Subcutaneous abdominal adipose tissue (tissue), 5 donors: ENCODE measurements at regions not wholly inside any gene's neighbourhood (a gene's known extent, or its start where the extent isn't known, plus 50 kb on each side); places are given as distances from the start of the nearest gene placed in this dataset.

Experiments
- H3K27ac ChIP-seq: one replicate; pipeline ENCODE4 v1.7.0; 2013; ENCODE audit warnings: low read depth, mild to moderate bottlenecking, inconsistent platforms, low read length, moderate library complexity
- H3K27me3 ChIP-seq, 5 donors: one replicate each; pipeline ENCODE4 v1.7.0; 2013; ENCODE audit warnings: low read length in 5 of 5, inconsistent platforms in 1 of 5; ENCODE audit not compliant: control insufficient read depth in 5 of 5, insufficient read depth in 4 of 5
- H3K36me3 ChIP-seq, 5 donors: one replicate each; pipeline ENCODE4 v1.7.0; 2013; ENCODE audit warnings: low read length in 5 of 5; ENCODE audit not compliant: control insufficient read depth in 5 of 5, insufficient read depth in 5 of 5
- H3K4me1 ChIP-seq, 5 donors: one replicate each; pipeline ENCODE4 v1.7.0; 2013; ENCODE audit warnings: low read length in 5 of 5, mild to moderate bottlenecking in 3 of 5, moderate library complexity in 1 of 5; ENCODE audit not compliant: control insufficient read depth in 5 of 5, insufficient read depth in 5 of 5
- H3K4me3 ChIP-seq, 5 donors: one replicate each; pipeline ENCODE4 v1.7.0; 2013; ENCODE audit warnings: low read length in 5 of 5, low read depth in 1 of 5
- H3K9ac ChIP-seq, 5 donors: one replicate each; pipeline ENCODE4 v1.7.0; 2013; ENCODE audit warnings: low read length in 5 of 5, mild to moderate bottlenecking in 4 of 5, moderate library complexity in 3 of 5
- H3K9me3 ChIP-seq, 5 donors: one replicate each; pipeline ENCODE4 v1.7.0; 2013; ENCODE audit warnings: low read length in 5 of 5; ENCODE audit not compliant: control insufficient read depth in 5 of 5
- donor health status: healthy.
- donor health status: healthy.
- donor health status: healthy.
- donor health status: healthy.
- donor health status: healthy.

DNA sequence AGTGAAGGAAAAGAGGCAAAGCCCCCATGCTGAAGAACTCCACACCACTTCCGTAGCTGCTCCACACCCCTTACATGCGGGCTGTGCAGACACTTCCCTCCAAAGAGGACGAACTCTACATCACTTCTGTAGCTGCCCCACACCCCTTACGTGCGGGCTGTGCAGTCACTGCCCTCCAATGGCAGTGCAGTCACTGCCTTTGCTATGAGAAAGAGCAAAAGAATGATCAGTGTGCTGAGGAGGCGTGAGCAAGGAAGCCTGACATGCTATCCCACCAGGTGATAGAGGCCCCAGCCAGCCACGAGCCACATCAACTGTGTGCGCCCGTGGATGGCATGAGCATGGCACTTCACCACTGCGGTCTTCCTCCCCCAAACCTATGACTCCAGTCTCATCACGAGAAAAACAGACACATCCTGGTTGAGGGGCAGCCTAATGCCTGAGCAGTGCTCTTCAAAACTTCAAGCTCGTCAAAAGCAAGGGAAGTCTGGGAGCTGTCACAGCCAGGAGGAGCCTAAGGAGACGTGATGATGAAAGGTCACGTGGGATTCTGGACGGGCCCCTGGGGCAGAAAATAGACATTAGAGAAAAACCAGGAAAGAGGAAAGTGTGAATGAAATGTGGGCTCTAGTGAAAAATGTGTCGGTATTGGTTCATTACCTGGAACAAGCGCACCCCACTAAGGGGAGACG, 60.8 kb upstream of the C14orf180 start:
- no peaks in the 10 kb centered on the region for H3K36me3 ChIP-seq
- H3K4me3 ChIP-seq, result no peak overlapping the region
- H3K27me3 ChIP-seq, result peaks cover 0 to 9% (median 0%) of the 10 kb centered on the region in 5 donors
- H3K9me3 ChIP-seq, result peaks cover 2 to 19% (median 18%) of the 10 kb centered on the region in 5 donors
- no peak overlapping the region for H3K27ac ChIP-seq
- H3K9ac ChIP-seq, result no peak overlapping the region
- no peaks in the 10 kb centered on the region for H3K4me1 ChIP-seq

- Histone ChIP-seq H3K27me3 (peaks cover 0 to 9% (median 0%) of the 10 kb centered on the region in 5 donors), H3K4me3 (no peak overlapping the region), H3K27ac (no peak overlapping the region), H3K9me3 (peaks cover 2 to 21% (median 18%) of the 10 kb centered on the region in 5 donors), H3K36me3 (no peaks in the 10 kb centered on the region), H3K9ac (no peak overlapping the region), H3K4me1 (no peaks in the 10 kb centered on the region)
Measured at GRCh38 chr14:104519721-104520120, 59.8 kb upstream of the C14orf180 start.

DNA sequence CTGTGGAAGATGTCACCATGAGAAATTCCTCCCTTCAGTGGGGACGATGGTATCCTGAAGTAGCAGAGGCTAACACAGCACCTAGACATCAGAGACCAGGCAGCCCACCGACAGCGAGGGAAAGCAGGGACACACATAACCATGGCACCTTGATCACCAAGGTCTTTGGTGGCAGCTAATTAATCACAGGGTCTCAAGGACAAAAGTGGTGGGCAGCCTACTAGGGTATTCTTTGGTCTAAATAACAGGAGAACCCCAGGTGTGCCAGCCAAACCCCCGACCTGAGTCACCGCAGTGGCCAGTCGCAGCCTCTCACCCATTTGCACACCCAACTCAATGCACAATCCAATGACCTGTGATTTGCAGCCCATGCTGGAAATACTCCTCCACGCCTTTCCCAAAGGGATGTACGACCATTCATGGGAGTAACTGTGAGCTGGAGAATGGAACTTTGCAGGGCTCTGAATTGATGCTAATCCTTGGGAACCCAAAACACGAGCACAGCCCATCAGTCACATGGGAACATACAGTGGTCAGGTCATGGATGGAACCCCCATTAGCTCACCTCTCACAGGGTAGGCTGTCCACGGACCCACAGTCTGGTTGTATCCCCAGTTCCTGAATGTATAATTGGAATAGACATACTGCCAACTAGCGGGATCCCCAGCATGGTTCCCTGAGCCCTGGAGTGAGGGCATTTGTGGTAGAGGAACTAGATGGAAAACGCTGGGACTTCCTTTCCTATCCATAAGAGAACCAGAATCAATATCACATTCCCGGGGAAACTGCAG, 58.7 kb upstream of the C14orf180 start:
- H3K36me3 ChIP-seq, result no peaks in the 10 kb centered on the region
- peaks cover 2 to 21% (median 19%) of the 10 kb centered on the region in 5 donors for H3K9me3 ChIP-seq
- peaks cover 0 to 8% (median 0%) of the 10 kb centered on the region in 5 donors for H3K27me3 ChIP-seq
- H3K4me1 ChIP-seq, result no peaks in the 10 kb centered on the region
- H3K9ac ChIP-seq, result no peak overlapping the region
- H3K27ac ChIP-seq, result no peak overlapping the region
- no peak overlapping the region for H3K4me3 ChIP-seq

GRCh38 chr14:104521816-104522745, 57.5 kb upstream of the C14orf180 start:
- Histone ChIP-seq H3K4me1 (peaks cover 0 to 3% (median 0%) of the 10 kb centered on the region in 5 donors), H3K36me3 (no peaks in the 10 kb centered on the region), H3K9ac (no peak overlapping the region), H3K9me3 (peaks cover 0 to 12% (median 9%) of the 10 kb centered on the region in 5 donors), H3K27me3 (peaks cover 0 to 5% (median 0%) of the 10 kb centered on the region in 5 donors), H3K4me3 (no peak overlapping the region), H3K27ac (no peak overlapping the region)

DNA sequence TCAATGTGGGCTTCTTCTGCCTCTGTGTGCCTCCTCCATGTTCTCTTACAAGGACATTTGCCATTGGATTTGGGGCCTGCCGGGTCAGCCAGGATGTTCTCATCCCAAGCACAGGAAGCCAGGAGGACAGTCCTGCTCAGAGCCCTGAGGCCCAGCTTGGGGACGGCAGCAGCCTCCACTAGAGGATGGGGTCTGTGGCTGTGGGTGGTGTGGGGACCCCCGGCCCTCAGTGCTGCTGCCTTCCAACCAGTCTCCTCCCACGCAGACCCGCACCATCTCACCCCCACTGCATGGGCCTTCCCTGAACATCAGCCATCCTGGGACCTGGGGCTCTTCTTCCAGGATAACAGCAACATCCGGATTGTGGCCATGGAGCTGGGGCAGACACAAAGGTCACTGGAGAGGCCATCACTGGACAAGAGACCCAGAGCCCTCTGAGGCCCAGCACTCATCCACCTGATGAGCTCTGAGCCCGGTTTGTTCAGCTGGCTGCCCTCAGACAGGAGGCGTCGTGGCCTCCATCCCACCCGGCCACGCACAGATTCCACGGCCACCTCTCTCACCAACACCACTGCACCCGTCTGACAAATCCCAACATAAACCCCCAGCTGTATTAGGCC, 56.5 kb upstream of the C14orf180 start:
- Histone ChIP-seq H3K36me3 (no peaks in the 10 kb centered on the region), H3K4me3 (no peak overlapping the region), H3K9ac (no peak overlapping the region), H3K4me1 (peaks cover 0 to 3% (median 0%) of the 10 kb centered on the region in 5 donors), H3K27ac (no peak overlapping the region), H3K27me3 (no peaks in the 10 kb centered on the region), H3K9me3 (peaks cover 0 to 11% (median 9%) of the 10 kb centered on the region in 5 donors)

DNA sequence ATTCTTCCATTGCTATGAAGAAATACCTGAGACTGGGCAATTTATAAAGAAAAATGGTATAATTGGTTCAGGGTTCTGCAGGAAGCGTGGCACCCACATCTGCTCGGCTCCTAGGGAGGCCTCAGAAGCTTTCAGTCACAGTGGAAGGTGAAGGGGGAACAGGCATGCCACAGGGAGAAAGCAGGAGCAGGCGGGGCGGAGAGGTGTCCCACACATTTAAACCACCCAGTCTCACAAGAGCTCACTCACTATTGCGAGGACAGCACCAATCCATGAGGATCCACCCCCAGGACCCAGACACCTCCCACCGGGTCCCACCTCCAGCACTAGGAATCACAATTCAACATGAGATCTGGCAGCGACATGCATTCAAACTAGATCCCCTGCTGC, 56.0 kb upstream of the C14orf180 start:
- Histone ChIP-seq H3K4me1 (peaks cover 0 to 3% (median 0%) of the 10 kb centered on the region in 5 donors), H3K9ac (no peak overlapping the region), H3K9me3 (peaks cover 0 to 16% (median 11%) of the 10 kb centered on the region in 5 donors), H3K36me3 (no peaks in the 10 kb centered on the region), H3K4me3 (no peak overlapping the region), H3K27me3 (no peaks in the 10 kb centered on the region), H3K27ac (no peak overlapping the region)

DNA sequence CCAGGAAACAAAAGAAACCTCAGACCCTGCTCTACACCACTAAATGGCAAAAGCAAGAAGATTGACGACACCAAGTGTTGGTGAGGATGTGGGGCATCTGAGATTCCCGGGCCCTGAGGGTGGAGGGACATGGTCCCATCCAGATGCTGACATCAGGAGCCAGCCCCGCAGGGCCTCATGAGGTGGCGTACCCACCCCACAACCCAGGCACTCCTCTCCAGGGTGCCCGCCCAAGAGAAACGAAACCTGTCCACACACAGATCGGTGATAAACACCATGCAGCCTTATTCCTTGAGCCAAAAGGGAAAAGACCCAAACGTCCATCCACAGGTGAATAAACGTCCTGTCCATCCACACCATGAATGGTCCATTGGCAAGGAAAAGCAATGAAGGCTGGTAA, 54.8 kb upstream of the C14orf180 start:
- Histone ChIP-seq H3K36me3 (no peaks in the 10 kb centered on the region), H3K27me3 (peaks cover 0 to 2% (median 0%) of the 10 kb centered on the region in 5 donors), H3K4me3 (no peak overlapping the region), H3K27ac (no peak overlapping the region), H3K9me3 (peaks cover 0 to 19% (median 14%) of the 10 kb centered on the region in 5 donors), H3K9ac (no peak overlapping the region), H3K4me1 (peaks cover 0 to 3% (median 0%) of the 10 kb centered on the region in 5 donors)

- H3K4me1 ChIP-seq, result peaks cover 0 to 3% (median 0%) of the 10 kb centered on the region in 5 donors
Measured at GRCh38 chr14:104526723-104527645, 52.6 kb upstream of the C14orf180 start.

More at GRCh38 chr14:104526723-104527645, 52.6 kb upstream of the C14orf180 start:
- Histone ChIP-seq H3K4me3 (no peak overlapping the region), H3K27ac (no peak overlapping the region), H3K9me3 (peaks cover 0 to 19% (median 14%) of the 10 kb centered on the region in 5 donors), H3K27me3 (peaks cover 0 to 5% (median 1%) of the 10 kb centered on the region in 5 donors), H3K9ac (no peak overlapping the region), H3K36me3 (no peaks in the 10 kb centered on the region)
